ENCODE measurements at regions not wholly inside any gene's neighbourhood (a gene's known extent, or its start where the extent isn't known, plus 50 kb on each side); places are given as distances from the start of the nearest gene placed in this dataset.
"Not testable (repeated sequence)": the region's sequence is repeated elsewhere in the genome, so short reads cannot be mapped to it uniquely, and the experiment has no call there.

GRCh38 chr7:52777051-52777822 lies 258.2 kb upstream of the POM121L12 start:
- DNase-seq (ENCODE audit: low read depth) = no peak

- no peak for DNase-seq (ENCODE audit: low read depth)
Observed at GRCh38 chr7:52775876-52776275, 259.6 kb upstream of the POM121L12 start.

- no peak for DNase-seq (ENCODE audit: low read depth)
Observed at GRCh38 chr7:52771177-52771576, 264.3 kb upstream of the POM121L12 start.

DNA sequence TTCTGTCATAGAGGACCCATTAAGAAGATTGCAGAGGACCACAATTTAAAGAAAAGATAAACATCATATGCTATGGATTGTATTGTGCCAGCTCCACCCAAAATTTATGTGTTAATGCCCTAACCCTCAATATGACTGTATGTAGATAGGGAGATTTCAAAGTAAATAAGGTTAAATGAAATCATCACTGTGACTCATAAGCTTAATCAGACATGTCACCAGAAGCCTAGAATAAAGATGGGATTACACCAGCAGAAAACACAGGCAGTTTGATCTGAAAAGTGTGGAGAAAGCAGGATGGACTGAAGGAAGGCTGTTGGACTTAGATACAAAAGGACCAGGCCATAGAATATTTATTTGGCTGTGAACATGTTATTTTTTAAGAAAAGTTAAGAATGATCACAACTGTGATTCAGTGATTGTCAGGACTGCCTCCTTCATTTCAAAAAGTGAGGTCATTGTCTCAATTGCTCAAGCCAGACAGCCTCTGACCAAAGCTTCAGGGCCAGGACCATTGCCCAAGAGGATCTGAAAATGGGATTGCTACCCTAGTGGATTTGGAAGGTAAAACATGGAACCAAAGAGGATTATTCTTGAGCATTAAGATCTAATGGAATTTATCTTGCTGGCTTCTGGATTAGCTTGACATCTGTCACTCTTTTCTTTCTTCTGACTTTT lies 270.8 kb upstream of the POM121L12 start:
- no peak for DNase-seq (ENCODE audit: low read depth)

- no peak for DNase-seq (ENCODE audit: low read depth)
Observed at GRCh38 chr7:52758356-52758755, 277.1 kb upstream of the POM121L12 start.

- no peak for DNase-seq (ENCODE audit: low read depth)
Observed at GRCh38 chr7:52753855-52754254, 281.6 kb upstream of the POM121L12 start.

DNA sequence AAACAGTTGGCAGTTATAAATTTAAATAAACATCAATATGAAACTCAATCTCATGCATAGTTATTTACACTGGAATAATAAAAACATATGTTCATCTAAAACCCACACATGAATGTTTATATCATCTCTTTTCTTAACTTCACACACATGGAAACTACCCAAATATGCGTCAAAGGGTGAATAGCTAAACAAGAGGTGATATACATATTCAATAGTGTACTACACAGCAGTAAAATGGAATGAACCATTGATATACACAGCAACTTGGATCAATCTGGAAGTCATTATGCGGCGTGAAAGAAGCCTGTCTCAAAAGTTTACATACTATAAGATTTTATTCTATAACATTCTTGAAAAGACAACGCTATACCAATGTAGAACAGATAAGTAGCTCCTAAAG lies 282.5 kb upstream of the POM121L12 start:
- DNase-seq (ENCODE audit: low read depth) = no peak

- DNase-seq (ENCODE audit: low read depth) = no peak
Observed at GRCh38 chr7:52749880-52750279, 285.6 kb upstream of the POM121L12 start.

DNA sequence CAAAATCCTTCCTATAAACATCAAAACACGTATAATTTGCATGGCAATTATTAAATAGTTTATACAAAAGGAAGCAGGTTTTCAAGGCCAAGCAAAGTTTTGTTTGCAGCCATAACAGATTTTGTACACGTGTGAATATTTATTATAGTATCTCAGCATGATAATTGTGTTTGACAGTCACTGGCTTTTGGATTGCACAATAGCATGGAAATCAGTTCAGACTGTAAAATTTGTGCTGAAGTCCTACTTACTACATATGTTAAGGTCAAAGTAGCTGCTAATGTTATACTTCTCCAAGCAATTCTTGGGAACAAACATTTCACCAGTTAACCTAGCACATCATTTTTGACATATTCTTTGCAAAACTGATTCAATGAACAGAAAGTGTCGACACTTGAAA lies 287.6 kb upstream of the POM121L12 start:
- DNase-seq (ENCODE audit: low read depth) = no peak

GRCh38 chr7:52741670-52742290 lies 293.7 kb upstream of the POM121L12 start:
- no peak for DNase-seq (ENCODE audit: low read depth)

DNA sequence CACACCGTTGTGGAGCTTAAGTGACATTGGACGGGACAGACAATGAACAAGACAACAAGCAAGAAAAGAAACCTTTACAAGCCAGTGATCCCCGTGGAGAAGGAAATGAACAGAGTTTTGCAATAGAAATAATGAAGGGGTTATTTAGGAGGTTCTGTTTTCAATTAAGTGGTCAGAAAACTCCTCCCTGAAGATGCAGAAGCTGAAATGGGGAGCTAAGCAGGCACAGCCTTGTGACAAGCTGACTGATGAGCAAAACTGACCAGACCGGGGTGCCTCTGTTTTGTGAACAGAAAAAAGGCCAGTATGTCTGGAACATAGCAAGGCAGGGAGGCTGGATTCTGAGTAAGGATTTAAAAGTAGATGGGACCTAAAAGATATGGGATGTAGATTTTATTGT lies 299.8 kb upstream of the POM121L12 start:
- DNase-seq (ENCODE audit: low read depth) = no peak

GRCh38 chr7:52728683-52729082 lies 306.8 kb upstream of the POM121L12 start:
- DNase-seq (ENCODE audit: low read depth) = not testable (repeated sequence)

GRCh38 chr7:52727632-52728031 lies 307.8 kb upstream of the POM121L12 start:
- no peak for DNase-seq (ENCODE audit: low read depth)

DNA sequence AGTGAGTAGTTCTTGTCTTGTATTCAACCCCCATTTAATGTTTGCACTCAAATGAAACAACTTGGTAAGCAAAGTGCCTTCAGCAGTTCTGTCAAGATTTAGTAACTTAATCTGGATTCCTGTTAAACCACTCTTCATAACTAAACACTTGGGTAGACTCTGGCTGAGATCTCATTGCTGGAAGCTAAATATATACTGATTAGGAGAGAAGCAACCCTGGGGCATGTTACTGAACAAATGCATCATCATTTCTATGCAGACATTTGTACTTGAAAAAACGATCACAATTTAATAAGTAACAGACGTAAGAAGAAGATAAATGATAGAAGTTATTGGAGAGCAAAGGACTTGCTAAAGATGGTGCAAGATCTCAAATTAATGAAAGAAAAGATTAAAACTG lies 308.4 kb upstream of the POM121L12 start:
- DNase-seq (ENCODE audit: low read depth) = no peak

DNA sequence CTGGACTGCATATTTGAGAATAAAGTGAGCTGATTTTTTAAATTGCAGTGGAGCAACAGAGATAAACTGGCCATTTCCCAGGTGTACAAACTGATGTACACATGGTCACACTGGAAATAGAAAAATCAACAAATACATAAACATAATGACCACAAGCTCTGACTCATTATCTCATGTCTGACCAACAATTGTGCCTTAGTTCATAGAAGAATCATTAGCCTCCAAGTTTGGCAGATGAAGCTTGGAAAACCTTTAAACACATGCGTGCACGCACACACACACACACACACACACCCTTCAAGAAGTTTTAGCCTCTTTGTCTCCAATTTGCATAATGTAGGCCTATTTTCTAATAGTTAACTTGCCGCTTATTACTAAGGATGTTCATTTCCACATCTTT lies 308.9 kb upstream of the POM121L12 start:
- DNase-seq (ENCODE audit: low read depth) = no peak

DNA sequence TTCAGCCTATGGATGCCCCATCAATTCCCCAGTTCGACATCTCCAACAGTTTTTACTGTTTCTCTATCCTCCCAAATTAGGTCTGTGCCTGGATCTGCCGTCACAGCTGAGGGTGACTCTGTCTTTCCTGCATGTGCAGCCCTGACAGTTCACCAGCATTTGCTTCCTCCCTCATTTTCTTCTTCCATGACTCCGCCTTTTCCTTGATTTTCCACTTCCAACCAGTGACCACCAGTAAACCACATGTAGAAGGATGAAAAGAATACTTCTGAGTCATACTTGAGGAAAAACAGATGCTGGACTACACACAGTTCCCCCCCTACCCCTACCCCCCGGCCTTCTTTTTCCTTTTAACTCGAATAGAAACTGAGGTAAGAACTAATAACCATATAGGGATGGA lies 311.8 kb upstream of the POM121L12 start:
- DNase-seq (ENCODE audit: low read depth) = no peak

DNA sequence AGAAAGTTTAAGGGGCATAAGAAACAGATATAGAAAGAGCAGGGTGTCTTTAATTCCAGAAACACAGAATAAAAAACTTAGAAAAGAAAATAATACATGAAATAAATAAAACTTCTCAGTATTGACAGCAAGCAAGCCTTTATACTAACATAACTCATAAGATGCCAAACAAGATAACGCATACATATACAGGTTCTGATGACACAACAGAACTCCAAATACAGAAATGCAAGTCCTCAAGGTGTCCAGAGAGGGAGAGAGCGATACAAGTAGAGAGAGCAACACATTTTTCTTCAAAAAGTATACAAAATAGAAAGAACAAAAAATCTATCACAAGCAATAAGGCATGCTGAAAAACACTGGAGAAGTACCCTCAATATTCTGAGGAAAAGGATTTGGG lies 314.6 kb upstream of the POM121L12 start:
- DNase-seq (ENCODE audit: low read depth) = no peak

DNA sequence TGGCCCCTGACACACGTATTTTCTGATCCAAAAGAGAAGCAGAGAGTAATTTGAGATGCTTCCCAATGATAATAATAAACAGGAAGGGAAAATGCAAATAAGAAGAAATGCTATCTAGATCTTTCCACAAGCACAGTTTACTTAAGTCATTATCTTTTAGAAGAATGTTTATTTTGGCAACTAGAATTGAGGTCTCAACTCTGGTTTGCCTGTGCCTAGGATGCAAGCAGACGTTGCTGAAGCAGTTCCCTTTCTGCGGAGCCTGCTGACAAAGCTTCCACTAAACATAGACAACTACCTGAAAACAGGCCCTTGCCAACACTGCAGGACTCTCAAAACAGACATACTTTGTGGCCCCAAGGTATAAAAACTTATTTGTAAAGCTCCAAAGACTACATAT lies 315.8 kb upstream of the POM121L12 start:
- DNase-seq (ENCODE audit: low read depth) = no peak

GRCh38 chr7:52715701-52716100 lies 319.7 kb upstream of the POM121L12 start:
- no peak for DNase-seq (ENCODE audit: low read depth)

DNA sequence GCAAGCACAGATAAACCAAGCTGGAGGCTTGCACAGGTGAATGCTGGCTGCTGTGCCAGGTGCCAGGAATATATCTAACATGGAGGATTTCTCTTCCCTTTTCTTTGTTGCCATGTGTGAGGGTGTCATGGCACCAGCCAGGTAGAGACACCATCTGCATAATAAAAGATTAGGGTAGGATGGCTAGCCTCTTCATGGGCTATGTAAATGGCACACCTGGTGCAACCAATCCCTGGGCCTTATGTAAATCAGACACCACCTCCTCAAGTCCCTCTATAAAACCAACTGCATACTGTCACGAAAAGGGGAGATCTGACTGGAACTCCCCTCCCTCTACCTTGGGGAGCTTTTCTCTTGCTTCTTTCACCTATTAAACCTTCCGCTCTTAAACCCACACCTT lies 322.5 kb upstream of the POM121L12 start:
- DNase-seq (ENCODE audit: low read depth) = no peak

- no peak for DNase-seq (ENCODE audit: low read depth)
Observed at GRCh38 chr7:52711951-52712350, 323.5 kb upstream of the POM121L12 start.

DNA sequence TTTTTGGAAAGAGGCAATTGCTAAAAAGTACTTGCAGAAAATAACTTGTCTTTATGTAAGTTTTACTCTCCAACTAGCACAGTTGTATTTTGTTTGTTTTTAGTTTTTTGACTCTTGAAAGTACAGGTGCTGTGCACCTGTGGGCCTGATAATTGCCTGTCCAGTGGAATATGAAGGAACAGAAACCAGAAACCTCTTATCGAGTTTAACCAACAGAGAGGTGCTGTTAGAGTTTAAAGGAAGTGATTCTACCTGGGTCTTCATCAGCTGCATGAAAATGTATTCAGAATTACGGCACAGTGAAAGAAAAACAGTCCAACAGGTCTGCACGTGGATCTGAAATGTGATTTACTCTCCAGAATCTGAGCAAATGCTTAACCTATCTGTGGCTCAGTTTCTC lies 326.6 kb upstream of the POM121L12 start:
- no peak for DNase-seq (ENCODE audit: low read depth)

DNA sequence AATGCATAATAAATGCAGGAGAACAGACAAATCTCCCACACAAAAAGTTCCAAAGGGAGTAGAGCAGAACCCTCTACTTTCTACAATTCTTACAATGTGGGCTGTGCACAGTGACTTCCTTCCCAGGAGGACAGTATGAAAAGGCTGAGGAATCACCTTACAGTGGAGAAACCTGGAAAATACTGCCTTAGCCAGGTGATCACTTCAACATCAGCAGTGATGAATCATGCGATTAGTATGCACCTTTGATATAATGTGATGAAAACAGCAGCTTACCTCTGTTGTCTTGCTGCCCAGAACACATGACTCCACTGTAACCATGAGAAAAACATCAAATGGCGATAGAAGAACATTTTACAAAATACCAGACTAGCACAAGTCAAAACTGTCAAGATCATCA lies 329.7 kb upstream of the POM121L12 start:
- no peak for DNase-seq (ENCODE audit: low read depth)
